Trophoblast cell (in vitro differentiated cells and primary cell): ENCODE measurements at regions not wholly inside any gene's neighbourhood (a gene's known extent, or its start where the extent isn't known, plus 50 kb on each side); places are given as distances from the start of the nearest gene placed in this dataset.

ENCODE experiments used
- DNase-seq, 2 donors: peaks; one replicate each; pipeline ENCODE4 v3.0.0-alpha.2; 2016
- H2AFZ ChIP-seq: 2 replicates; pipeline ENCODE4 v1.6.1; 2013; ENCODE audit warnings: low read length, moderate library complexity, mild to moderate bottlenecking; ENCODE audit not compliant: insufficient read depth, poor library complexity
- H2AK5ac ChIP-seq: 2 replicates; pipeline ENCODE4 v1.6.1; 2013; ENCODE audit warnings: mild to moderate bottlenecking, low read length
- H2BK120ac ChIP-seq: 2 replicates; pipeline ENCODE4 v1.6.1; 2013; ENCODE audit warnings: low read length, mild to moderate bottlenecking, moderate library complexity; ENCODE audit not compliant: insufficient read depth, poor library complexity
- H2BK12ac ChIP-seq: 2 replicates; pipeline ENCODE4 v1.6.1; 2013; ENCODE audit warnings: mild to moderate bottlenecking, low read length, moderate library complexity
- H2BK5ac ChIP-seq: 2 replicates; pipeline ENCODE4 v1.6.1; 2013; ENCODE audit warnings: low read length, low read depth, moderate library complexity, mild to moderate bottlenecking; ENCODE audit not compliant: poor library complexity
- H3K14ac ChIP-seq: 2 replicates; pipeline ENCODE4 v1.6.1; 2013; ENCODE audit warnings: mild to moderate bottlenecking, low read length
- H3K18ac ChIP-seq: 2 replicates; pipeline ENCODE4 v1.6.1; 2013; ENCODE audit warnings: mild to moderate bottlenecking, low read length
- H3K23ac ChIP-seq: 2 replicates; pipeline ENCODE4 v1.6.1; 2013; ENCODE audit warnings: low read length
- H3K27ac ChIP-seq: 2 replicates; pipeline ENCODE4 v1.5.1; 2013; ENCODE audit warnings: low read depth, mild to moderate bottlenecking, inconsistent platforms, low read length, moderate library complexity
- H3K27me3 ChIP-seq: 2 replicates; pipeline ENCODE4 v1.6.1; 2013; ENCODE audit warnings: inconsistent platforms, mild to moderate bottlenecking, low read length, moderate library complexity; ENCODE audit not compliant: insufficient read depth
- H3K36me3 ChIP-seq, 2 experiments: 1 replicate in 1 of 2; 2 replicates in 1 of 2; pipeline ENCODE4 v1.6.1; 2013; ENCODE audit warnings: low read length in 2 of 2, mild to moderate bottlenecking in 2 of 2, moderate library complexity in 1 of 2; ENCODE audit not compliant: insufficient read depth in 2 of 2, control insufficient read depth in 1 of 2
- H3K4ac ChIP-seq: 2 replicates; pipeline ENCODE4 v1.6.1; 2013; ENCODE audit warnings: low read depth, mild to moderate bottlenecking, low read length, moderate library complexity
- H3K4me1 ChIP-seq, 2 experiments: 1 replicate in 1 of 2; 2 replicates in 1 of 2; pipeline ENCODE4 v1.6.1; 2013; ENCODE audit warnings: low read length in 2 of 2, mild to moderate bottlenecking in 2 of 2, moderate library complexity in 1 of 2; ENCODE audit not compliant: insufficient read depth in 2 of 2, control insufficient read depth in 1 of 2
- H3K4me2 ChIP-seq: 2 replicates; pipeline ENCODE4 v1.6.1; 2013; ENCODE audit warnings: inconsistent platforms, mild to moderate bottlenecking, low read length, moderate library complexity
- H3K4me3 ChIP-seq: 2 replicates; pipeline ENCODE4 v1.5.1; 2013; ENCODE audit warnings: mild to moderate bottlenecking, low read depth, low read length, inconsistent platforms
- H3K79me1 ChIP-seq: one replicate; pipeline ENCODE4 v1.6.1; 2013; ENCODE audit warnings: low read length
- H3K79me2 ChIP-seq: 2 replicates; pipeline ENCODE4 v1.6.1; 2013; ENCODE audit warnings: low read length, mild to moderate bottlenecking; ENCODE audit not compliant: control insufficient read depth, insufficient read depth, poor library complexity
- H3K9ac ChIP-seq: 2 replicates; pipeline ENCODE4 v1.6.1; 2013; ENCODE audit warnings: mild to moderate bottlenecking, low read length
- H3K9me3 ChIP-seq: 2 replicates; pipeline ENCODE4 v1.6.1; 2013; ENCODE audit warnings: low read depth, mild to moderate bottlenecking, control low read depth, inconsistent platforms, low read length; ENCODE audit not compliant: insufficient read depth
- H4K12ac ChIP-seq: 2 replicates; pipeline ENCODE4 v1.6.1; 2013; ENCODE audit warnings: low read depth, mild to moderate bottlenecking, low read length, moderate library complexity
- H4K8ac ChIP-seq: 2 replicates; pipeline ENCODE4 v1.6.1; 2013; ENCODE audit warnings: low read depth, mild to moderate bottlenecking, low read length, moderate library complexity
- H4K91ac ChIP-seq: one replicate; pipeline ENCODE4 v1.6.1; 2013; ENCODE audit warnings: low read depth, mild to moderate bottlenecking, low read length, moderate library complexity
- WGBS: extraction: QIAGEN DNeasy Blood & Tissue Kit; methylation state at CpG from one replicate; pipeline ENCODE4 v1.1.7; 2013; ENCODE audit warnings: missing lambda C conversion rate; ENCODE audit not compliant: insufficient read length, insufficient coverage; ENCODE audit errors: extremely low coverage; 5-methylcytosine and 5-hydroxymethylcytosine counted together

DNA sequence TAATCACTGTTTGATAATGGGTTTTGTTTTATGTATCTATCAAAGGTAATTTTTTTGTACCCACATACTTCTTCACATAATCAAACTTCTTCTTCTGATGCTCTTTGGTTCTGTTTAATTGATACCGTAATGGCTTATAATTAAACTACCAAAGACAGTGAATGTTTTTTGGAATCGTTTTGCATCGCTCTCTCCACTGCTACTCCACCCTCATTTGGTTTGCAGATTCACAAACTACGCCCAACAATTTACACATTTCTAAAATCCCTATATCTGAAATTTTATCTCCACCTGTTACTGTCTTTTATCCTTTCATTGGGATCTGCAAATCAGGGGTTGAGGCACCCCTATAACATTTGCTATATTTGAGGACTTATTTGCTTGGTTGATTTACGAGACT is 319.6 kb downstream of the RWDD3 start:
- Histone ChIP-seq H3K14ac (no peak overlapping the region), H4K8ac (no peak overlapping the region), H3K36me3 (no peaks in the 10 kb centered on the region), H3K4me1 (no peaks in the 10 kb centered on the region), H2AFZ (no peak overlapping the region), H3K4ac (no peak overlapping the region), H3K4me3 (no peak overlapping the region), H2BK5ac (no peak overlapping the region), H4K12ac (no peak overlapping the region), H3K9me3 (peaks cover 2% of the 10 kb centered on the region), H3K27ac (no peak overlapping the region), H3K23ac (no peak overlapping the region), H2BK12ac (no peak overlapping the region), H3K79me1 (no peaks in the 10 kb centered on the region), H2BK120ac (no peak overlapping the region), H3K9ac (no peak overlapping the region), H3K79me2 (no peaks in the 10 kb centered on the region), H4K91ac (no peak overlapping the region), H3K18ac (no peak overlapping the region), H3K4me2 (no peak overlapping the region), H2AK5ac (no peak overlapping the region), H3K27me3 (no peaks in the 10 kb centered on the region)
- no peak for DNase-seq
- WGBS, result 100% methylated on average over 1 of the region's 5 CpGs

DNA sequence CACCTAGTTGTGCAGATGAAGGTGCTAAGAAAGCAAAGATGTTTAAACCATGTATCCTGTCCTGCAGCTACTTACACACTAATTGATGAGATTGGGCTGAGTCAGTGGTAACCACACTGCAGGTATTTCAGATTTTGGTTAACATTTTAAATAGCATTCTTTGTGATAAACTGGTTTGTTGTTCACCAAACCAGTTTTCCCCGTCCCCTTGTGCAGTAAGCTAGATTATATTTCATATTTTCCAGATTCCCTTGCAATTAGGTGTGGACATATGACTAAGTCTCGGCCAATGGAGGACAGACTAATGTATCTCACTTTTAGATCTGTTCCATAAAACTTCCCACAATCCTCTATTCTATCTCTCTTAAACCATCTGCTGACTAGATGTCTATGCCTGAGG is 320.4 kb downstream of the RWDD3 start:
- peak; percentile 52 to 57 for DNase-seq
- no peak overlapping the region for H3K18ac ChIP-seq
- no peaks in the 10 kb centered on the region for H3K27me3 ChIP-seq
- peaks cover 2% of the 10 kb centered on the region for H3K9me3 ChIP-seq
- no peak overlapping the region for H2AFZ ChIP-seq
- no peak overlapping the region for H4K12ac ChIP-seq
- no peak overlapping the region for H2BK5ac ChIP-seq
- H2BK120ac ChIP-seq, result no peak overlapping the region
- H2AK5ac ChIP-seq, result no peak overlapping the region
- no peak overlapping the region for H3K4me3 ChIP-seq
- H3K79me2 ChIP-seq, result no peaks in the 10 kb centered on the region
- H3K14ac ChIP-seq, result no peak overlapping the region
- H3K4me2 ChIP-seq, result no peak overlapping the region
- H3K9ac ChIP-seq, result no peak overlapping the region
- H3K4ac ChIP-seq, result no peak overlapping the region
- no peaks in the 10 kb centered on the region for H3K79me1 ChIP-seq
- no peak overlapping the region for H4K8ac ChIP-seq
- H3K27ac ChIP-seq, result no peak overlapping the region
- H4K91ac ChIP-seq, result no peak overlapping the region
- no peaks in the 10 kb centered on the region for H3K36me3 ChIP-seq
- H3K23ac ChIP-seq, result no peak overlapping the region
- WGBS, result no CpG with 5 or more reads among the region's 2 CpGs
- no peaks in the 10 kb centered on the region for H3K4me1 ChIP-seq
- H2BK12ac ChIP-seq, result no peak overlapping the region

DNA sequence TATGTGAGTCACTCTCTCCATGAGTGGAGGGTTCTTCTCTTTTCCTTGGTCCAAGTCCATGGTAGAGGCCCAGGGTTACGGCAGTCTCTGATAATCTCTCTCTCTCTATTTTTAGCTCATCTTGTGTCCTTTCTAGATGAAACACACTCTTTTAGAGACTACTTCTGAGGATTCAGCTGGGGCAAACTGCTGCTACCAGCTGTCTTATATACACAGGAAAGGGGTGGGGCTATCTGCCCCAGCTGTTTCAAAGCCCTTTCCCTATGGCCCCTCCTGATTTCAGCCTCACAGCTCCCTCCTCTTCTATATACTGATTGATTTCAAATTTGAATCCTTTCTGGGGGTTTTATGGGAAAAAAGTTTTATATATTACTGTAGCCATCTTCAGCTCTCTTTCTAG is 324.8 kb downstream of the RWDD3 start:
- peaks cover 2% of the 10 kb centered on the region for H3K9me3 ChIP-seq
- no peak overlapping the region for H3K4me2 ChIP-seq
- H2BK12ac ChIP-seq, result no peak overlapping the region
- no peak overlapping the region for H3K9ac ChIP-seq
- no peaks in the 10 kb centered on the region for H3K4me1 ChIP-seq
- no peaks in the 10 kb centered on the region for H3K36me3 ChIP-seq
- H3K4ac ChIP-seq, result no peak overlapping the region
- no peak overlapping the region for H3K18ac ChIP-seq
- no peaks in the 10 kb centered on the region for H3K79me1 ChIP-seq
- H2AK5ac ChIP-seq, result no peak overlapping the region
- no peak overlapping the region for H4K8ac ChIP-seq
- no CpG with 5 or more reads among the region's 1 CpG for WGBS
- H2BK120ac ChIP-seq, result no peak overlapping the region
- no peaks in the 10 kb centered on the region for H3K79me2 ChIP-seq
- no peak overlapping the region for H2AFZ ChIP-seq
- no peaks in the 10 kb centered on the region for H3K27me3 ChIP-seq
- no peak for DNase-seq
- no peak overlapping the region for H2BK5ac ChIP-seq
- no peak overlapping the region for H3K23ac ChIP-seq
- H4K91ac ChIP-seq, result no peak overlapping the region
- H3K14ac ChIP-seq, result no peak overlapping the region
- H3K4me3 ChIP-seq, result no peak overlapping the region
- no peak overlapping the region for H4K12ac ChIP-seq
- no peak overlapping the region for H3K27ac ChIP-seq

DNA sequence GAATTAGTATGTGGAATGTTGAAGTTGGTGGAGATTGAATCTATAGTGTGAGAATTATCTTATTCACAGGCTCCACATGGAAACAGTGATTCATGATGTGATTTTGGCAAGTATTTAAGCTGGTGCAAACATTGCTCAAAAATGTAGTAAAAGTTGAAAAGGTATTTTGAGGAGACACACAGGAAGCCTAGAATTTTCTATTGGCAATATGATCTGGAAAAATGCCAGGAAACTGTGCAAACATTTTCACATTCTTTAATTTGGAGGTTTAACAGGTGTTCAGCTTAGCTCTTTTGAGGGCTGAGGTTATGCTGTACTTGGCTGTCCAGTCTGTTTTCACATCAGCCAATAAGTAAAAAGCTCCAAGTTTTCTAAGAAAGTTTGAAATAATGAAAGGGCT is 327.3 kb downstream of the RWDD3 start:
- Histone ChIP-seq H2AFZ (no peak overlapping the region), H4K91ac (no peak overlapping the region), H3K4me3 (no peak overlapping the region), H4K12ac (no peak overlapping the region), H3K9me3 (no peaks in the 10 kb centered on the region), H3K4me2 (no peak overlapping the region), H3K14ac (no peak overlapping the region), H2AK5ac (no peak overlapping the region), H3K9ac (no peak overlapping the region), H3K23ac (no peak overlapping the region), H3K79me2 (no peaks in the 10 kb centered on the region), H3K79me1 (no peaks in the 10 kb centered on the region), H3K4ac (no peak overlapping the region), H3K27me3 (no peaks in the 10 kb centered on the region), H4K8ac (no peak overlapping the region), H2BK12ac (no peak overlapping the region), H2BK120ac (no peak overlapping the region), H3K36me3 (no peaks in the 10 kb centered on the region), H3K18ac (no peak overlapping the region), H3K27ac (no peak overlapping the region), H2BK5ac (no peak overlapping the region), H3K4me1 (no peaks in the 10 kb centered on the region)
- DNase-seq, result no peak

DNA sequence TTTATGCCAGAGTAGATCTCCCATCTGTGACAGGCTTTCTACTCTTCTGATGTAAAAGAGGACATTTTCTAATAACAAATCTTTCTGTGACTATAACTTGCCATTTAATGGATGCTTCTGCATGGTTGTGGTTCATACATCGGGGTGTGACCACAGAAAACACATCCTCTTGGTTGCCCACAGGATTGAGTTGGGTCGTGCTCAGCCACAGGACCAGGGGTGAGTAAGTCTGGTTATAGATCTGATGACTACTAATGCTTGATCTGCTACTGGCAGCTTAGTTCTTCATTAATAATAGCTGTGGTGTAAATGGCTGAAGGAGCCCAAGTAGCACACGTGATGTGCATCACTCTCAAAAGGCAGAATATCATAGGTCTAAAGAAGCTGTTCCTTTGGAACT is 328.2 kb downstream of the RWDD3 start:
- no CpG with 5 or more reads among the region's 3 CpGs for WGBS
- no peak overlapping the region for H3K23ac ChIP-seq
- no peak overlapping the region for H3K27ac ChIP-seq
- H3K79me1 ChIP-seq, result no peaks in the 10 kb centered on the region
- H2BK5ac ChIP-seq, result no peak overlapping the region
- no peak overlapping the region for H3K4me2 ChIP-seq
- no peak overlapping the region for H2AFZ ChIP-seq
- H2BK120ac ChIP-seq, result no peak overlapping the region
- no peak overlapping the region for H3K4me3 ChIP-seq
- no peak overlapping the region for H3K14ac ChIP-seq
- no peak overlapping the region for H3K9ac ChIP-seq
- H3K9me3 ChIP-seq, result no peaks in the 10 kb centered on the region
- no peak overlapping the region for H2AK5ac ChIP-seq
- no peak overlapping the region for H4K8ac ChIP-seq
- H2BK12ac ChIP-seq, result no peak overlapping the region
- no peaks in the 10 kb centered on the region for H3K4me1 ChIP-seq
- no peak overlapping the region for H4K91ac ChIP-seq
- no peaks in the 10 kb centered on the region for H3K27me3 ChIP-seq
- H3K4ac ChIP-seq, result no peak overlapping the region
- H3K36me3 ChIP-seq, result no peaks in the 10 kb centered on the region
- no peak overlapping the region for H3K18ac ChIP-seq
- no peaks in the 10 kb centered on the region for H3K79me2 ChIP-seq
- no peak for DNase-seq
- H4K12ac ChIP-seq, result no peak overlapping the region
